Ovary (tissue), 7 donors: ENCODE measurements at regions not wholly inside any gene's neighbourhood (a gene's known extent, or its start where the extent isn't known, plus 50 kb on each side); places are given as distances from the start of the nearest gene placed in this dataset.

Experiments used
- DNase-seq, 5 donors: peaks; one replicate each; pipeline ENCODE4 v3.0.0-alpha.2; 2019 to 2020
- H3K27ac ChIP-seq, 2 donors: fragments of 200-600 bp; one replicate each; pipeline versions ENCODE4 v1.5.1 to v1.8.0; 2019 to 2022
- H3K27me3 ChIP-seq: fragments of 200-600 bp; one replicate; pipeline ENCODE4 v1.8.0; 2022
- H3K36me3 ChIP-seq: fragments of 200-600 bp; sonication (generic); one replicate; pipeline ENCODE4 v1.5.1; 2019
- H3K4me1 ChIP-seq: one replicate; pipeline ENCODE4 v1.8.1; 2013; ENCODE audit warnings: mild to moderate bottlenecking, moderate library complexity; ENCODE audit not compliant: insufficient read depth
- H3K4me3 ChIP-seq: fragments of 200-600 bp; sonication (generic); one replicate; pipeline ENCODE4 v1.5.1; 2017
- H3K9me3 ChIP-seq, 2 donors: fragments of 200-600 bp in 1 of 2; sonication (generic) in 1 of 2; one replicate each; pipeline versions ENCODE4 v1.5.1 to v1.8.1; 2013 to 2019; ENCODE audit warnings: mild to moderate bottlenecking in 1 of 2, moderate library complexity in 1 of 2
- EP300 ChIP-seq: sonication (generic); formaldehyde crosslinking; IDR thresholded peaks from one replicate; pipeline ENCODE4 v1.6.1; 2017; ENCODE audit warnings: antibody characterized with exemption
- POLR2A ChIP-seq: fragments of 450-650 bp; IDR thresholded peaks from one replicate; pipeline ENCODE4 v1.6.1; 2017; ENCODE audit warnings: antibody characterized with exemption, mild to moderate bottlenecking, moderate library complexity
- WGBS, 3 donors: extraction: QIAGEN DNeasy Blood & Tissue Kit in 1 of 3; methylation state at CpG; one replicate each; pipeline versions ENCODE4 v1.1.5 to v1.1.7; 2013 to 2017; 5-methylcytosine and 5-hydroxymethylcytosine counted together
- intact Hi-C, 4 donors: fragments of 100-400 bp; cut with DNase I; formaldehyde crosslinking; loops; one replicate each; pipeline versions ENCODE4 v1.11.0 to v1.15.1; 2022 to 2023
- TF ChIP-seq, protein P1 (sequence below), 3 donors: fragments of 450-650 bp in 2 of 3; fragments of 200-600 bp in 1 of 3; IDR thresholded peaks; one replicate each; pipeline versions ENCODE4 v1.5.1 to v1.8.0; 2016 to 2022; ENCODE audit warnings: antibody characterized with exemption in 3 of 3, mild to moderate bottlenecking in 1 of 3
- donor health status: DM: no; HTN: no; CAD: no; lungs with moderate emphysema.
- donor health status: DM: no; HTN: no; CAD: no.
- donor health status: Bipolar disorder and iron deficiency.
- donor health status: DM: no; HTN: no; CAD: no.
- donor health status: DM: yes; HTN: yes; CAD: no.

DNA sequence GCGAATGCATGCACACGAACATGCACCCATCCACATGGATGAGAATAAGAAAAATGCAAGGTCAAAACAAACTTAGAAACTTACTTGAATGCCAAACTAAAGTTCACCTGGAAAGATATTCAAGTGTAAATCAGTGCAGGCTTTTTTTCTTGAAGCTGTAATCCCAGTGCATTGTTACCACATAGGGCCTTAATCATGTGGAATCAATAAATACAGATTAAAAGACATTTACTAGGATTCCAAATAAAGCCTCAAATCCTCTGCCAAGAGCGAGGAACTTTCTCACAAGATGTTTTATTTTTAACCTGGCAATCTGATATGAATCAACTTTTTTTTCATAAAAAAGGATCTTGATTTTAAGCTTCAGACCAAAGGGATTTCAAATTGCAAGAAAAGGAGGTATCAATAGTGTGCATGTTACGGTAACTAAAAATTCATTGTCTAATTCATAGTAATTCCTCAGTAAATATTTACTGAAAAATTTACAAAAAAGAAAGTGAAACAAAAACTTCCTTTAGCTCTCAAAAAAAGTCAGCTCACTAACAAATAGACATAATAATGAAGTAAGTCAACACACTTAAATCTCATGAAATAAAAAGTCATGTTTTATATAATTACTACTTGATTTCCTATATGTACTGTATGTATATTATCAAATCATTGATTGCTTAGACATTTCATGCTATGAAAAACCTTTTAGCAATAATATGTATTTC lies 978.6 kb downstream of the PLOD2 start:
- Histone ChIP-seq H3K4me3 (peak overlapping the region; percentile 10), H3K9me3 (no peaks in the 10 kb centered on the region), H3K27me3 (no peaks in the 10 kb centered on the region), H3K4me1 (no peaks in the 10 kb centered on the region), H3K36me3 (no peaks in the 10 kb centered on the region), H3K27ac (no peak overlapping the region)
- DNase-seq: no peak
- TF ChIP-seq, protein P1, sequence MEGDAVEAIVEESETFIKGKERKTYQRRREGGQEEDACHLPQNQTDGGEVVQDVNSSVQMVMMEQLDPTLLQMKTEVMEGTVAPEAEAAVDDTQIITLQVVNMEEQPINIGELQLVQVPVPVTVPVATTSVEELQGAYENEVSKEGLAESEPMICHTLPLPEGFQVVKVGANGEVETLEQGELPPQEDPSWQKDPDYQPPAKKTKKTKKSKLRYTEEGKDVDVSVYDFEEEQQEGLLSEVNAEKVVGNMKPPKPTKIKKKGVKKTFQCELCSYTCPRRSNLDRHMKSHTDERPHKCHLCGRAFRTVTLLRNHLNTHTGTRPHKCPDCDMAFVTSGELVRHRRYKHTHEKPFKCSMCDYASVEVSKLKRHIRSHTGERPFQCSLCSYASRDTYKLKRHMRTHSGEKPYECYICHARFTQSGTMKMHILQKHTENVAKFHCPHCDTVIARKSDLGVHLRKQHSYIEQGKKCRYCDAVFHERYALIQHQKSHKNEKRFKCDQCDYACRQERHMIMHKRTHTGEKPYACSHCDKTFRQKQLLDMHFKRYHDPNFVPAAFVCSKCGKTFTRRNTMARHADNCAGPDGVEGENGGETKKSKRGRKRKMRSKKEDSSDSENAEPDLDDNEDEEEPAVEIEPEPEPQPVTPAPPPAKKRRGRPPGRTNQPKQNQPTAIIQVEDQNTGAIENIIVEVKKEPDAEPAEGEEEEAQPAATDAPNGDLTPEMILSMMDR (IDR thresholded peaks at IDR 0.05): no peak
- no peak for TF ChIP-seq EP300
- TF ChIP-seq POLR2A: no peak
- WGBS, 3 donors: 18 to 36% (median 28%) methylated on average over 4 of the region's 4 CpGs
- intact Hi-C loops: no loop called here

DNA sequence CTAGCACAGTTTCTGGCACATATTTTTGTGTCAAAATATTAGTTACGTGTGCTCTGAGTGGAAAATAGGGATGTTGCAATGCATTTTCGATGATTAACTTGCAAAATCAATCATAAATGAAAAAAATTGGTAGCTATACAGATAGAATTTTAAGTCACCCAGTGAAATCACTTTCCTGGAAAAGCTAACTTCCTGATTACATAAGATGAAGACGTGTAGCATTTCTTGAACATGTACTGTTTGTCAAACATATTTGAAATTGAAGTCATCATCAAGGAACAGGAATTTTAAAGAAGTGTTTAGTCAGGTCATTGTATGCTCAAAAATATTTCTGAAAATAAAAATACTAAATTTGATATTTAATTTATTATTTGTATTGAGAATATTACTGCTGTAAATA lies 977.7 kb downstream of the PLOD2 start:
- no peaks in the 10 kb centered on the region for H3K36me3 ChIP-seq
- no peak for DNase-seq
- H3K4me1 ChIP-seq: no peaks in the 10 kb centered on the region
- H3K27ac ChIP-seq: no peak overlapping the region
- no peaks in the 10 kb centered on the region for H3K9me3 ChIP-seq
- H3K4me3 ChIP-seq: no peak overlapping the region
- WGBS, 3 donors: 82 to 83% (median 83%) methylated on average over 3 of the region's 3 CpGs
- no peaks in the 10 kb centered on the region for H3K27me3 ChIP-seq
- intact Hi-C loops: no loop called here
- TF ChIP-seq, protein P1 (IDR thresholded peaks at IDR 0.05): no peak

DNA sequence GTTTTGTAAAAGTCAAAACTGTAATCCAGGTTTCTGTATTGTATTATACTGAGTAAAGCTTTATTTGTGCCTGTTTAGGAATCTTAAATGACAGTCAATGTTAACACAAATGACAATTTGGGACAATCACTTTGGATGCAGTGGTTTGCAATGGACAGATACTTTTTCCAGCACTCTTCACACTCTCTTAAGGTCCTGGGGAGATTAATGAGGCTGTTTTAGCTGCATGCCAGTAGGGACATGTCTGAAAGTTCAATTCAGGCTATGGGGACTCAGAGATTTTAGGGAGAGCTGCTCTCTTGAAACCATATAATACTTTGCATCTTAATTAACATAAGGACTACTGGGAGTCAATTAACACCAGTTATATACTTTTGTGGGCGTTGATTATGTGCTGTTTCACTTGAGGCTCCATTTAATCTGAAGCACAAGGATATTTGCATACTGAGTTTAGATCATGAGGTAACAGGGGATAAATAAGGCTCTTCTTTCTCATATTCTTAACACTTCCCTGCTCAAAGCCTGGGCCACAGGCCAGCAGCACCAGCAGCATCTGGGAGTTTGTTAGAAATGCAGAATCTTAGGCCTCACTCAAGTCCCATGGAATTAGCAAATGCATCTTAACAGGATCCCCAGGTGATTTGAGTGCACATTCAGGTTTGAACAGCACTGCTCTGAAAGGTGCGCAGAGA lies 972.8 kb downstream of the PLOD2 start:
- 92 to 95% (median 92%) methylated on average over 2 of the region's 2 CpGs for WGBS, 3 donors
- no peak overlapping the region for H3K27ac ChIP-seq
- H3K9me3 ChIP-seq: no peaks in the 10 kb centered on the region
- DNase-seq: no peak
- no peaks in the 10 kb centered on the region for H3K36me3 ChIP-seq
- no peaks in the 10 kb centered on the region for H3K4me1 ChIP-seq
- intact Hi-C loops: no loop called here
- no peaks in the 10 kb centered on the region for H3K27me3 ChIP-seq
- H3K4me3 ChIP-seq: no peak overlapping the region
- TF ChIP-seq, protein P1 (IDR thresholded peaks at IDR 0.05): no peak

DNA sequence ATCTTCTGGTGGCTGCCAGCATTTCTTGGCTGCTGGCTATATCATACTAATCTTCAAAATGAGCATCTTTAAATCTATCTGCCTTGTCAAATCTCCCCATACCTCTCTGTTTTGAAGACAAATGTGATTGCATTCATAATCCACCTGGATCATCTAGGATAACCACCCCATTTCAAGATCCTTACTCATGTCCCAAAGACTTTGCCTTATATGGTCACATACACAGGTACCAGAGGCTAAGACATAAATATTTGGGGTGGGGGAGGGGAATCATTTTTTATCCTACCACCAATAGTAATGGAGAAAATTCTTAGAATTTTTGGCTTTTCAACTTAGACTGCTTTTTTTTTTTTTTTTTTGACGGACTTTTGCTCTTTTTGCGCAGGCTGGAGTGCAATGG lies 970.8 kb downstream of the PLOD2 start:
- Histone ChIP-seq H3K27me3 (no peaks in the 10 kb centered on the region), H3K4me3 (no peak overlapping the region), H3K4me1 (no peaks in the 10 kb centered on the region), H3K27ac (no peak overlapping the region), H3K36me3 (no peaks in the 10 kb centered on the region), H3K9me3 (no peaks in the 10 kb centered on the region)
- intact Hi-C loops: no loop called here
- no peak for DNase-seq
- no peak for TF ChIP-seq POLR2A
- no peak for TF ChIP-seq EP300
- TF ChIP-seq, protein P1 (IDR thresholded peaks at IDR 0.05): no peak
- 97% methylated on average over 2 of the region's 2 CpGs for WGBS, 3 donors
